HG02759 (cell line): ENCODE measurements at regions not wholly inside any gene's neighbourhood (a gene's known extent, or its start where the extent isn't known, plus 50 kb on each side); places are given as distances from the start of the nearest gene placed in this dataset.

ENCODE experiments used
- ATAC-seq: cut with Tn5 transposase; IDR thresholded peaks from one replicate; pipeline ENCODE4 v1.9.1; 2021; ENCODE audit warnings: mild to moderate bottlenecking, moderate library complexity; ENCODE audit not compliant: unreplicated experiment

DNA sequence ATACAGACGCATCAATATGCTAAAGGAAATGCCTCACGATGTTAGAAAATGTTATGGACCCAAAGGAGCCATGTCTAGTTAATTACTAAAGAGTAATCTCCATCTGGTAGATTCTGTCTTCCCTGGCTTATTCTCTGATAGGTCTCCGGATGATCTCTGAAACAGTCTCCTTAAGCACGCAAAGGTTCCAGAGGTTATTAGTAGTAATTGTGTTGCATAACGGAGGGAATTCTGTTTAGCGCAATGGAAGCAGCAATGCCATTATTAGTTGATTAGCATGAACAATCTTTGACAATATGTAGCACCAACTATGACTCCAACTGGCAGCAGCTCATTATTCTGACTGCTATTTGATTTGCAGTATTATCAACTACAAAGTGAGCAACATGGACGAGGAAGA is 952.5 kb upstream of the SEMA6D start:
- no peak for ATAC-seq

DNA sequence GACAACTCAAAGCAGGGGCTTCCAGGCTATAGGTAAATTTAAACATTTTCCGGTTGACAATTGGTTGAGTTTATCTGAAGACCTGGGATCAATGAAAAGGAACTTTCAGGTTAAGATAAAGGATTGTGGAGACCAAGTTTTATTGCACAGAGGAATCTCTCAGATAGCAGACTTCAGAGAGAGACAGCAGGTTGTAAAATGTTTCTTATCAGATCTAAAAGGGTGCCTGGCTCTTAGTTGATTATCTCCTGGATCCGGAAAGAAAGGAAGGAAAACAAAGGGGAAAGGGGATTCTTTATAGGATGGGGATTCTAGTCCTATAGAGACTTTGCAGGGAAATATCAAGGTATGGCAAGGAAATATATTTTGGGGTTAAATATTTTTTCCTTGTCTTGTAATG is 951.3 kb upstream of the SEMA6D start:
- ATAC-seq, result no peak

DNA sequence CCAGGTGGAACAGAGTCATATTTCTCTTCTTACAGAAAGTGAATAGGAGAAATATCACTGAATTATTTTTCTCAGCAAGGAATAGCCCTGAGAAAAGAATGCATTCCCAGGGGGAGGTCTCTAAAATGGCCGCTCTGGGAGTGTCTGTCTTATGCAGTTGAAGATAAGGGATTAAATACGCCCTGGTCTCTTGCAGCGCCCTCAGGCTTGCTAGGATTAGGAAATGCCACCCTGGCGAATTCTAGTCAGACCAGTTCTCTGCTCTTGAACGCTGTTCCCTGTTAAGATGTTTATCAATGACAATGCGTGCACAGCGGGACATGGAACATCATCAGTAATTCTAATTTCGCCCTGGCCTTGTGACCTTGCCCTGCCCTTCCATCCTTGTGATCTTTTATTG is 949.0 kb upstream of the SEMA6D start:
- no peak for ATAC-seq

DNA sequence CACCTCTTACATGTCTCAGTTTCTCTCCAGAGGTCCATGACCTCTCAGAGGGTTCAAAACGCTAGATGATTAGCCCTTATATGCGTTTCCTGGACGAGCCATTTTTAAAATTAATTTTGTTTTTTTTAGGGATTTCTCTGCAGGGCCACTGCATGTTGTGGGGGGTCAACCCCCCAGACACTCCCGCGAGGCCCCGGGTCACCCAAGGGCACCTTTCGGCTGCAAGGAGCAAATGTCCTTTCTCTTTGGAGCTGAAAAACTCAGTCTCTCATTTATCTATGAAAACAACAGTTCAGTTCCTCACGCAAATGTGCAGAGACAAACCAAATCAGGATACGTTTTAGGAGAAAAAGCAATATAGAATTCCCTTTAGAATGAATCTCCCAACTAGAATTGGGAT is 944.3 kb upstream of the SEMA6D start:
- ATAC-seq, result no peak

DNA sequence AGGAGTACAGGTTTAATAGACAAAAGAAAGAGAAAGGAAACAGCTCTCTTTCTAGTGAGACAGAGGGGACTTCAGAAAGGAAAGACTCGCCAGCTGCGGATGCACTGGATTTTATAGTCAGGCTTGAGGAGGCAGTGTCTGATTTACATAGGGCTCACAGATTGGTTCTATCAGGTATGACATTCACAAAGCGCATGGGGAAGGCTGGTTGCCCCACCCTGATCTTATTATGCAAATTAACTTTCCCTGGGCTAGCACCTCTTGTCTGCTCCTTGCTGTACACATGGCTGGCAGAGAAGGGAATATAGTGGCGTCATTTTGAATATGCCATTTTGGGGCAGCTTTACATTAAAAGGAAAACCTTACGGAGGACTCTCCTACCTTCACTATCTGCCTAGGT is 938.4 kb upstream of the SEMA6D start:
- no peak for ATAC-seq

DNA sequence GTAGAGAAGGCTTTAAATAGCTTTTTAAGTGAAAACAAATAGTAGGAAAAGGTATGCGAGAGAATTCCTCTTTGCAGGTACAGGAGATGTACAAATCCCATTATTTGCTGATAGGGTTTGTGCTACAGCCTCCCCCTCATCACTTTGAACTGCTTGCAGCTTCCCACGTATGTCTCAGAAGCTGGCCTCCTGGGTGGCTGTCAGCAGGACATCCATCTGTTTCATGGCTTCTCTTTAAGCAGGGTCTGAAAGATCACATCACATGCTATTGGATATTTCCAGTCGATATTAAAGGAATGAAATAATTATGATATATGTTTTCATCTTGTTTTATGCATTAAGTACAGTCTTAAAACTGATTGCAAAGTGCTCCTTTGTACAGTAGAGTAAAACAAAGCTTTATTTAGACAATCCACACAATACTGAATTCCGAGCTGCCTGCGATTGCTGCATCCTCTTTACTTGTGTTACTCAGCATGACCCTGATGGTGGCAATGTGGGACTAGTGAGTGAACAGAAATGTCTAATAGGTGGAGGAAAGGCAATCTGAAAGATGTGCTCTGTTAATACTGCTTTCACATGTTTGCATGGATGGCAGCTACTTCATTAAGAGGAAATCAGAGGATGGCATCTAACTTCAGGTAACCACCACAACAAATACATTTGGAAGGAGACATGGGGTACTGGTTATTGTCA is 930.6 kb upstream of the SEMA6D start:
- no peak for ATAC-seq

DNA sequence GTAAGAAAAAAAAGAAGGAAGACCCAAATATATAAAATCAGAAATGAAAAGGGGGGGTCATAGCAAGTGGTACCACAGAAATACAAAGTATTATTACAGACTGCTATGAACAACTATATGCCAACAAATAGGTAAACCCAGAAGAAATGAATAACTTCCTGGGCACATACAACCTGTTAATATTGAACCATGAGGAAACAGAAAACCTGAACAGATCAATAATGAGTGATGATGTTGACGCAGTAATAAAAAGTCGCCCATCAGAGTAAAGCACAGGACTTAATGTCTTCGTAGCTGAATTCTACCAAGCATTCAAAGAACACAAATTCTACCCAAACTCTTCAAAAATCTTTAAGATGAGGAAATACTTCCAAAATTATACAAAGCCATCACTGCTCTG is 921.6 kb upstream of the SEMA6D start:
- ATAC-seq, result no peak

- ATAC-seq, result no peak
These were observed 908.5 kb upstream of the SEMA6D start for GRCh38 chr15:46808834-46809233.

GRCh38 chr15:46815240-46815639 is 902.1 kb upstream of the SEMA6D start:
- no peak for ATAC-seq

DNA sequence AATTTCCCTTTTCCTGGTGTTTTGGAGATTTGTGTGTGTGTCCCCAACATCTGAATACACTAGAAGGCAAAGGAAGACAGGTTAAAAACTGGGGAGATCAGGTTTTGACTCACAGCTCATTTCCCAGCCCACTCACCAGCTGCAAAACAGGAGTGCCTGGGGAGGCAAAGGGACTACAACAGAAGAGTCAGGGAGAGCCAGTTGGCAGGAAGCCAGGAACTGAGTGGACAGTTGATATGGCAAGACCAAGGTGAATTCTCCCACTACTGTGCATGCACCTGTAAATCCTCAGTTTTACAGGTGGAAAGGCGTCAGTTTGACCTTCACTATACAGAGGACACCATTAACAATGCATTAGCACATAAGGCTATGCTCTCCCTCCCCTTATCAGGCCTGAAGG is 901.5 kb upstream of the SEMA6D start:
- no peak for ATAC-seq

DNA sequence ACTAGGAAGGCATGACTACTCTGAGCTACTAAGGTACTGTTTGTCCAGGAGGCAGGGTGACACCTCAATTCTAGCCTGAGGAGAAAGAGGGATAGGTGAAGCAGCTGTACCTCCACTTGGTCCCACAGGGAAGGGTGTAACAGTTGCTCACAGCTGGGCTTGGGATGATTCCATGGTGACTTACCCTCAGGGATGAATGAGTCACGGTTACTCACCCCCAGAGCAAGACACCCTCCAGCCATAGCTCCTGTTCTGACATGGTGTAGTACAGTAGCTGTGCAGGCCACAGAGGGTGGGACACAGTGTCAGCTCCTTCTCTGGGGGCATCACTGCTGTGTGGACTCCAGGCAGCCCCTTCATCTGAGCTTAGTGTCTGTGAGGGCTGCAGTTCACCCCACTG is 868.6 kb upstream of the SEMA6D start:
- ATAC-seq, result no peak

DNA sequence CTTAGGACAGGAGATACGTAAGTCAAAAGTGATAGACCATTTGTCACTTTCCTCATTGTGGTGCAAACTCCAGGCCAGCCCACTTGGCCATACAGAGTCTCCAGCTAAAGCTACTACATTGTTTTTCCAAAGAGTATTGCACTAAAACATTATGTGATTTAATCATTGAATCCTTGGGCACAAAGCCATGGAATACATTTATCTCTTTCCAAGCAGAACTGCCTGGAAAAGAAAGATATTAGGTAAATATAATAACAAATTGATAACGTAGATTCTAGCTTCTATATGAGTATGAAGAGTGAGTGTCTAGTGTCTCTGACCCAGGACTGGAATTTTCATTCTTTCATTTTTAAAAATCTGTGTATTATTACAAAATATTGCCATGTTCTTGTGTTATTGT is 863.7 kb upstream of the SEMA6D start:
- ATAC-seq, result no peak

DNA sequence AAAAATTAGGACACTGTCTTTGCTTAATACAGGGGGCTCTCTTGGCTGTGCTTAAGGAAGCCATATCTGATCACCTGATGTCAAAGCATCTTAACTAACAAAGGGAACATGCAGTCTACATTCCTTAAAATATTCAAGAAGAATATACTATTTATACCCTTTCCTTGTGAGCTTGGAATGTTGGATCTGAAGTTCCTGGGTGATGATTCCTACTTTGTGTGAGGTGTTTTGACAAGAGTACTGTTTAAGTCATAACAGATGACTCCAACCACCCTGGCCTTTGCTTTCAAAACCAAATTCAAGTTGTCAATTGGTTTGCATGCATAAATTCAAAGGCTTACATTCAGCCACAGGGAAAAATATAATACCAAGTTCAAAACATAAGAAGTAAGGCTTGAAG is 862.7 kb upstream of the SEMA6D start:
- no peak for ATAC-seq

DNA sequence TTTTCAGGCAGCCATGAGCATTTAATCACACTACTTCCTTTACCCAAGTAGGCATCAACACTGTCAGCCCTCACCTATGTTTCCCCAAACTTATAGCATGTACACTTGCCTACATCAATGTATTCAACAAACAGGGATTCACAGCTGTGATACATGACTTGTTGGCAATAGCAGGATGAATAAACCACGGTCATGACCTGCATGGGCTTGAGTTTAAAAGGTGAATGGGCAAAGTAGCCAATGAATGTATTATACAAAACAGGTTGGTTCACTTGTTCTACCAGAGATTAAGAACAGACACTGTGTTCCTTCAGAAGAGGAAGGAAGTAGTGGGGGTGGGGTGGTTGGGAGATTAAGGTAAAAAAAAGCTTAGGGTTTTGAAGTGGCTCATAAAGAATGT is 861.9 kb upstream of the SEMA6D start:
- no peak for ATAC-seq

DNA sequence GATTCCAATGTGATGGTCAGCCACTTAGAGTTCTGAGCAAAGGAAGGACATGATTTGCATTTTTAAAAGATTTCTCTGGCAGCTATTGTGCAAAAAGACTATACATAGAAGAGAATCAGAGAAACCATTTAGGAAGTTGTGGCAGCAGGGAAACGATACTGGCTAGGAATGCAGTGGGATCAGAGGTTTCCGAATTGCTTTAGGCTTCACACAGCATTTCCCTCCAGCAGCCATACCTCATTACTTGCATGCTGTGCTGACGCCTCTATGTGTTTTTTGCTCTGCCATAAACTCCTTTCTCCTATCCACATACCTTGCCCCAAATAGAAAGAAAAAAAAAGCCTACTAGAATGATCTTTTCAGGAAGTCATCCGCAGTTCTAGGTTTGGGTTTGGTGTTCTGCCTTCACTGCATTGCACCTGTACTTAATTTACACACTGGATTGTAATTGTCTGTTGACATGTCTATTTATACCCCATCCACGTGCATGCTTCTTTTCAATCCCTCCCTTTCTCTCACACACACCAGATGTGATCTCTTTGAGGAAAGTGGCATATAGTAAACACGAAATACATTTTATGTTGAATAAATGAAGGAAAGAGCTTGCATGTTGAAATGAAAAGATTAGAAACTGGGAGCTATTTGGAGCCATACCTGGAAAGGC is 860.3 kb upstream of the SEMA6D start:
- ATAC-seq, result no peak

GRCh38 chr15:46858150-46858549 is 859.2 kb upstream of the SEMA6D start:
- ATAC-seq, result no peak

DNA sequence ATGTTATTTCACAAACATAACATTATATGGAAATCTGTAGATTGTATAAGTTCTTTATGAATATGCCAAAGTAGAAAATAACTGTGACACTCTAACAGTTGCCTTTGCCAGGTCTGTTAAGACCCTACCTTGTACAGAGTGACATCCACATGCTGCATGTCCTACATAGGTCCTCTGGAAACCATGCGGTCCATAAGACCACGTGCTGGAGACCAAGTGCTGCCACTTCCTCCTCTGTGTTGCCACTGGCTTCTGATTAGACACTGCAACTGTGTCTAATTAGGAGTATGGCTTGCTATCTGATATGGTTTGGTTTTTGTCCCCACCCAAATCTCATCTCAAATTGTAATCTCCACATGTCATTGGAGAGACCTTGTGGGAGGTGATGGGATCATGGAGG is 855.5 kb upstream of the SEMA6D start:
- no peak for ATAC-seq

- ATAC-seq, result no peak
These were observed 852.1 kb upstream of the SEMA6D start for GRCh38 chr15:46865155-46865554.

GRCh38 chr15:46872286-46872980 is 844.9 kb upstream of the SEMA6D start:
- ATAC-seq, result no peak

GRCh38 chr15:46872981-46873330 is 844.3 kb upstream of the SEMA6D start:
- ATAC-seq, result no peak

DNA sequence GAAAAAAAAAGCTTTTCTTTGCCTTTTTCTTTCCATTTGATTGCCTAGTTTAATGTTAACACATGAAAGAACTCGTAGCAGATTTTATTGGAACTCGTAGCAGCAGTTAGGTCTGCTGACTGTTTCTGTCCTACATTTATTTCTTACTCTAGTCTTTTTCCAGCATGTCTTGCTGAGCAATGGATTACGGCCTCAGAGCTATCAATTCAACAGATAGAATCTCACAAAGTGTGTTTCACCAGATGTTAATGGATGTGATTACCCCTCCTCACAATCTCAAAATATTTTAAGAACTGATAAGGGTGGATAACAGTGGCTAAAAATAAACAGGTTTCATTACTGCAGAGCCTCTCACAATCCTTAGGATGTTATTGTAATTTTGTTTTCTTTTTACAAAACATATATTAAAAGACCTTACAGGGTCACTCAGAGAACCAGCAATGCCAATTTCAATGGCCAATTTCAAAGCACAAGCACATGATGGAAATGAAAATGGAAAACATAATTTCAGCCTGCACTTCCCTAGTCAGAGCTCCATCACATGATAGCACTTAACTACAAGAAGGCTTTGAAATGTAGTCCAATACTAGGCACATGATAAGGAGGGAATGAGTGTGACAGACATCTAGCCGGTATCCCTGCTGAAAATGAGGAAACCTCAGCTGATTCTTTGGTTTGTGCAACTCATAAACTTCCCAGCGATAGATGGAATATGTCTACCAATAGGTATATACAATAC is 838.1 kb upstream of the SEMA6D start:
- ATAC-seq, result no peak

DNA sequence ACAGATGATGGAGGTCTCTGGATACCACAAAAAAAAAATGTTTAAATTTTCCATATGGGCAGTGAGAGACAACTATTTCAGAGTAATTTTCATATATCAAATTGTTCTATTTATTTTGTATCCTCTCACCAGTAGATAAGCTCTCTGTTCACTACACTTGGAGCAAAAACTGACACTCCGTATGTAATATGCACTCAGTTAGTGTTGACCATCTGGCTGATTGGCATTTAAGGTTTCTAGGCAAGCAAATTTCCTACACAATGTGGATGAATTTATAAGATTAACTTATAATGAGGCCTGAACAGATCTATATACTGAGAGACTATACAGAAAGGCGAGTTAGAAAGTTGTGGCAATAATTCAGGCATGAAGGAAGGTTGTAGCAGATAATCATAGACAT is 836.5 kb upstream of the SEMA6D start:
- ATAC-seq, result no peak
